GM18873 (cell line): ENCODE measurements at regions not wholly inside any gene's neighbourhood (a gene's known extent, or its start where the extent isn't known, plus 50 kb on each side); places are given as distances from the start of the nearest gene placed in this dataset.

Source experiments
- ATAC-seq: cut with Tn5 transposase; IDR thresholded peaks from one replicate; pipeline ENCODE4 v1.9.1; 2021; ENCODE audit warnings: mild to moderate bottlenecking, moderate library complexity, moderate number of reproducible peaks; ENCODE audit not compliant: unreplicated experiment, low FRiP score

GRCh38 chr6:71582820-71583219 is 294.2 kb downstream of the OGFRL1 start:
- ATAC-seq: no peak

DNA sequence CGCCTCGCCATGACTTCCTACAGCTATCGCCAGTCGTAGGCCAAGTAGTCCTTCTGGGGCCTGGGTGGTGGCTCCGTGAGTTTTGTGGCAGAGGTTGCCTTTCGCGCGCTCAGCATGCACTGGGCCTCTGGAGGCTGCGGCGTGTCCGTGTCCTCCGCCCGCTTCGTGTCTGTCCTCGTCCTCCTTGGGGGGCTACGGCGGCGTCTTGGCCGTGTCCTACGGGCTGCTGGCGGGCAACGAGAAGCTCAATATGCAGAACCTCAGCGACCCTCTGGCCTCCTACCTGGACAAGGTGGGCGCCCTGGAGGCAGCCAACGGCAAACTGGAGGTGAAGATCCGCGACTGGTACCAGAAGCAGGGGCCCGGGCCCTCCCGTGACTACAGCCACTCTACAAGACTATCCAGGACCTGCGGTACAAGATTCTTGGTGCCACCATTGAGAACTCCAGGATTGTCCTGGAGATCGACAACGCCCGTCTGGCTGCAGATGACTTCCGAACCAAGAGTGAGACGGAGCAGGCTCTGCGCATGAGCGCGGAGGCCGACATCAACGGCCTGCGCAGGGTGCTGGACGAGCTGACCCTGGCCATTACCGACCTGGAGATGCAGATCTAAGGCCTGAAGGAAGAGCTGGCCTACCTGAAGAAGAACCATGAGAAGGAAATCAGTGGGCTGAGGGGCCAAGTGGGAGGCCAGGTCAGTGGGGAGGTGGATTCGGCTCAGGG is 296.3 kb downstream of the OGFRL1 start:
- no peak for ATAC-seq

DNA sequence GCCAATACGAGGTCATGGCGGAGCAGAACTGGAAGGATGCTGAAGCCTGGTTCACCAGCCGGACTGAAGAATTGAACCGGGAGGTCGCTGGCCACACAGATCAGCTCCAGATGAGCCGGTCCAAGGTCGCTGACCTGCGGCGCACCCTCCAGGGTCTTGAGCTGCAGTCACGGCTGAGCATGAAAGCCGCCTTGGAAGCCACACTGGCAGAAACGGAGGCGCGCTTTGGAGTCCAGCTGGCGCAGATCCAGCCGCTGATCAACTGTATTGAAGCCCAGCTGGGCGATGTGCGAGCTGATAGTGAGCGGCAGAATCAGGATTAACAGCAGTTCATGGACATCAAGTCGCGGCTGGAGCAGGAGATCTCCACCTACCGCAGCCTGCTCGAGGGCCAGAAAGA is 296.9 kb downstream of the OGFRL1 start:
- ATAC-seq: no peak

GRCh38 chr6:71588490-71588889 is 297.9 kb upstream of the RIMS1 start:
- no peak for ATAC-seq

- no peak for ATAC-seq
Observed at GRCh38 chr6:71589254-71589653, 297.1 kb upstream of the RIMS1 start.

GRCh38 chr6:71592643-71593042 is 293.7 kb upstream of the RIMS1 start:
- ATAC-seq: no peak

DNA sequence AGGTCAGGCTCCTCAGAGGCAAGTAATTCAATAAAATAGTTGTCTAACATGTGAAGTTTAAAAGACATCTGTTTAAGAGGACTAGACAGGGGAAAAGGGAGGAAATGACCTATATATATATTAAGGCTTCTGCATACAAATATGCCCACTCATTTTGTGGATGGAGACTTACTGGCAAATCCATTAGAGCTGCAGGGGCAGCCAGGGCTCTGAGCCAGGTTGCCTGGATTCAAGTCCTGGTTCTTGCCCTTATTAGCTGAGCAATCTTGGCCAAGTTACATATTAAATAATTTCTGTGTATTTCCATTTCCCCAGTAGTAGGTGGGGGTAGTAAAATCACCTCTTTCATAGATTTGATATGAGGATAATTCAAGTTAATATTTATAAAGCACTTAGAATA is 287.0 kb upstream of the RIMS1 start:
- no peak for ATAC-seq

GRCh38 chr6:71602385-71603007 is 283.9 kb upstream of the RIMS1 start:
- ATAC-seq: no peak

DNA sequence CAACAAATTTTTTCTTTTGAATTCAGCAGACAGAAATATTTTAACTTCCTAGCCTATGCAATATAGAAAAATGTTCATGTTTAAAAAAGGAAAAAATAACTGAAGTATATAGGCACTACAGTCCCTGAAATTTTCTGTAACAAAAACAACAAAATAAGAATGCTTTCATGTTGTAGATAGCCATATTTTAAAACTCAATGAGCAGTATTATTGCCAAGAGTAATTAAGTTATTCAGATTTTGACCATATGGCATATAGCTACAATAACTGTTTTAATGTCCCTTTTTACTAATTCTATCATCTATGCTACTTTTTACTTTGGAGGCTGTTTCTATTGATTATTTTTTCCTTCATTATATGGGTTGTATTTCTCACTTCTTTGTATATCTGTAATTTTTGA is 283.3 kb upstream of the RIMS1 start:
- no peak for ATAC-seq

GRCh38 chr6:71608646-71609045 is 277.7 kb upstream of the RIMS1 start:
- ATAC-seq: no peak

DNA sequence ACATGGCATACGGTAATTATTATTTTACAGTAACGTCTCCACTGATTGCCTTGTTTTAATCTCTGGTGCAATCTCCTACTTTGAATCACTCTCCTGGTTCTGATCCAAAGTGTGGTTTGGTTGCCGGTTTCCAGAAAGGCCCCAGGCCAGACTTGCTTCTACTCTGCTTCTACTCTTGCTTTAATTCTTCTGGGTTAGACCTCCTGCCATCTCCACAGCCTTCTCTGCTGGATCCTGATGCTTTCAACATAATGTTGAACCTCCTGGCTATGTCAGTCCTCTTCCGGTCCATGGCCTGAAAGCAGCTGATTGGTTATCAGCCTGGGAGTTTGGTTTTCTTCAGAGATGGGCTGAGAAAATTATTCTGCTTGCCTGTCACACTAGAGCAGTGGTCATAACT is 266.5 kb upstream of the RIMS1 start:
- no peak for ATAC-seq

- no peak for ATAC-seq
Observed at GRCh38 chr6:71621918-71622519, 264.3 kb upstream of the RIMS1 start.

GRCh38 chr6:71642120-71642519 is 244.2 kb upstream of the RIMS1 start:
- no peak for ATAC-seq

DNA sequence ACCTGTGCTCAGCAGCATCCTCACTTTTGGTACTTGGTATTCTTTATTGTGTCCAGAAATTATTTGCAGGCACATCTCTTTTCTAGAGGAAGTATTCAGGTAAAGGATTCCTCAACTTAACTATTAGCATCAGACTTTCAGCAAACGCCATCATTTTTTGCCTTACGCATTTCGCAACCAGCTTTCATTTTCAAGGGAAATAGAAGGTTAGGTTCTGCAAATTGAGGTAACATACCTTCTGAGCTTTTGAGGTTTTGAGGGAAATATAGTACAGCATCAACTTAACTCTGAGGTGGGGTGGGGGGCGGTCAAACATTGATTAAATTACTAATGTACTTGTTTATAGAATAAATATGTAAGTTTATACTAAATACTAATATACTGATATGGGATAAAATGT is 243.6 kb upstream of the RIMS1 start:
- no peak for ATAC-seq

- no peak for ATAC-seq
Observed at GRCh38 chr6:71645299-71645698, 241.1 kb upstream of the RIMS1 start.

DNA sequence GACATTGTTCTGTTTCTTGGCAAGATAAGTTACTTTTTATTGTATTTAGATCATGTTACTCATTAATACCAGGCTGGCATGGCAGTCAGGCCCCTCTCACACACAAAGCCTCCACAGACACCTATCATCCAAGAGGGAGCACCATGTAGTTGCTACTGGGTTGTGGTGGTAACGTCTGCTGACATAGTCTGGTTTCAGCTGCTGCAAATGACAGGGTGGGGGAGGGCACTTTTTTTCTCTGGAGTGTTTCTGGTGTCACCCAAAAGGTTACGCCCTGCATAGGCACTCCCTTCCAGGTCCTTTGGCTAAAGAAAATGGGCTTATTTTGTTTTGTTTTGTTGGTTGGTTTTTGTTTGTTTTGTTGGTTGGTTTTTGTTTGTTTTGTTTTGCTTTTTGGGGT is 236.4 kb upstream of the RIMS1 start:
- no peak for ATAC-seq

GRCh38 chr6:71651636-71652035 is 234.7 kb upstream of the RIMS1 start:
- ATAC-seq: no peak

DNA sequence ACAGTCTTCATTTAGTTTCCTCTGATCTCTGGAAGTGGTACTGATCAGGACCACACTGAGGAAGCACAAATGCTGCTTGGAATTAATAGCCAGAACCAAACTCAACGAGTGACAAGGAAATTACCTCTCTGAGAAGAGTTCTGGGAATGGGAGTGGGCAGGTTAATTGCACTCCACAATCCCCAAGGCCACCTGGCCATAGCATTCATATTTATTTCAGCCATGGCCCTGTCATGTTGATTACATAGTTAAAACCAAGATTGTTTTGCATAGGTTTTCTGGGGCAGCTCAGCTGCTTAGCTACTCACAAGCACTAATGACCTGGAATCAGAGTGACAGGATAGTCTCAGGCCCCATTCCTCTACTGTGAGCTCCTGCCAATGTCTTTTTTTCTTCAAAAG is 230.2 kb upstream of the RIMS1 start:
- no peak for ATAC-seq

DNA sequence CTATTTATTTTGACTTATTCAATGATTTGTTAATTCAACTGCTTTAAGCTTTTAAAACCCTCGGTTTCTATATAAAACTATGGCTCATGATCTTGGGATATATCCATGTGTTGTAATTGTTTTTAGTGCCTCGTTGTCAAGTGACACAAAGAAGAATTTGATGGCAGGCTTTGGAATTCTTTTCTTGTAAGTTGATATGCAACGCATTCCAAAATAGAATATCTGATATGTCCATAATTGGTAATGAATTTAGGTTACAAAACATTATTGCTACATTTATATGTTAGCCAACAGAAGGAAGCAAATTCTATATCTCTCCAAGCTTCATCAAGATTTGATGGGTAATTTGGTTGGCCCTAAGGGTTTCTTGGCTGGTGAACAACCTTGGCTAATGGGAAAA is 220.4 kb upstream of the RIMS1 start:
- ATAC-seq: no peak

- no peak for ATAC-seq
Observed at GRCh38 chr6:71672876-71673275, 213.5 kb upstream of the RIMS1 start.

DNA sequence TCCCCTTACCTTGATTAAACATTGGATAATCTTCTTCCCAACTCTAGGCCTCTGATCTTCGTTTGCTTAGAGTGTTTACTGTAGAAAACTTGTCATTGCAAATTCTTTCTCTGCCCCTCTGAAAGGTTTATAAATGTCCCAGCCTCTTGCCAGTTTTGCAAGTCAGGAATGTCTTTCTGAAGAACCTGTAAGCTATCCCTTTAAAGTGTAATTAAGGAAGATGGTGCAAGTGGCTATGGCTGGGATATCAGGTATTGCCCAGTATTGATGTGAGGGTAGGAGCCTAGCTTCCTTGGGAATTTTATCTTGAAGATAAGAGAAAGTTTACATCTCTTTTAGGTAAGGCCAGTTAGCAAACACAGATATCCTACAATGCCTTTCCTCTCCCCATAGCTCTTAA is 211.0 kb upstream of the RIMS1 start:
- no peak for ATAC-seq

GRCh38 chr6:71676298-71676697 is 210.1 kb upstream of the RIMS1 start:
- no peak for ATAC-seq
